Erythroblast (primary cell): ENCODE measurements at regions not wholly inside any gene's neighbourhood (a gene's known extent, or its start where the extent isn't known, plus 50 kb on each side); places are given as distances from the start of the nearest gene placed in this dataset.

ENCODE experiments used
- GATA1 ChIP-seq: IDR thresholded peaks from 2 replicates; pipeline ENCODE4 v1.6.1; 2011; ENCODE audit warnings: low read depth, mild to moderate bottlenecking, control low read depth, low read length, moderate library complexity
- POLR2A ChIP-seq: IDR thresholded peaks from 2 replicates; pipeline ENCODE4 v1.6.1; 2011; ENCODE audit warnings: mild to moderate bottlenecking, low read length

GRCh38 chr2:240296476-240297255, 138.8 kb upstream of the GPC1 start:
- TF ChIP-seq POLR2A (no peak), GATA1 (no peak)
